SK-N-SH (cell line): ENCODE measurements at regions not wholly inside any gene's neighbourhood (a gene's known extent, or its start where the extent isn't known, plus 50 kb on each side); places are given as distances from the start of the nearest gene placed in this dataset.

ENCODE experiments used
- CTCF ChIA-PET: fragments of 300-600, 350-600 bp; formaldehyde crosslinking; extraction: SDS; loops from one replicate; lab custom pipeline; 2021; lab: Yijun Ruan, JAX
- POLR2A ChIA-PET: fragments of 350-600 bp; sonication (Branson Sonifier 250); formaldehyde crosslinking; extraction: SDS; loops from one replicate; lab custom pipeline; 2020; ENCODE audit warnings: antibody characterized with exemption, inconsistent platforms; lab: Yijun Ruan, JAX
- DNase-seq: peaks from one replicate; pipeline ENCODE4 v3.0.0; 2012
- H2AFZ ChIP-seq: fragments of 200-600 bp; sonication (generic); 2 replicates; pipeline ENCODE4 v1.8.1; 2016; ENCODE audit warnings: antibody characterized with exemption, mild to moderate bottlenecking, low read depth
- H3F3A ChIP-seq: fragments of 200-600 bp; sonication (generic); replicated peaks from 2 replicates; pipeline ENCODE3; 2016; ENCODE audit warnings: antibody characterized with exemption, mild to moderate bottlenecking; ENCODE audit not compliant: insufficient read depth
- H3K27ac ChIP-seq, 2 experiments: fragments of 200-500 bp in 1 of 2; fragments of 200-600 bp in 1 of 2; sonication (Bioruptor generic) in 1 of 2; sonication (generic), shearing (Covaris generic) in 1 of 2; 2 replicates each; pipeline versions ENCODE4 v1.5.1 to v1.6.1; 2014 to 2016; ENCODE audit warnings: low read depth in 2 of 2, inconsistent platforms in 1 of 2, low read length in 1 of 2, mild to moderate bottlenecking in 1 of 2, mixed read lengths in 1 of 2
- H3K27me3 ChIP-seq: fragments of 200-600 bp; sonication (generic), shearing (Covaris generic); 2 replicates; pipeline ENCODE4 v1.6.1; 2016; ENCODE audit warnings: mixed run types; ENCODE audit not compliant: insufficient read depth
- H3K36me3 ChIP-seq, 2 experiments: fragments of 200-500 bp in 1 of 2; fragments of 200-600 bp in 1 of 2; sonication (Bioruptor generic) in 1 of 2; sonication (generic) in 1 of 2; replicated peaks in 1 of 2; 2 replicates each; pipeline versions ENCODE3 to v1.5.1; 2014 to 2016; ENCODE audit warnings: low read length in 1 of 2, mild to moderate bottlenecking in 1 of 2; ENCODE audit not compliant: insufficient read depth in 2 of 2, control insufficient read depth in 1 of 2
- H3K4me1 ChIP-seq, 2 experiments: fragments of 200-500 bp in 1 of 2; fragments of 200-600 bp in 1 of 2; sonication (Bioruptor generic) in 1 of 2; sonication (generic), shearing (Covaris generic) in 1 of 2; 2 replicates each; pipeline versions ENCODE4 v1.5.1 to v1.6.1; 2014 to 2016; ENCODE audit warnings: low read depth in 1 of 2, low read length in 1 of 2, mixed run types in 1 of 2; ENCODE audit not compliant: insufficient read depth in 2 of 2, control insufficient read depth in 1 of 2
- H3K4me2 ChIP-seq: fragments of 200-600 bp; sonication (generic), shearing (Covaris generic); 2 replicates; pipeline ENCODE4 v1.6.1; 2017; ENCODE audit warnings: mixed run types
- H3K4me3 ChIP-seq, 2 experiments: fragments of 200-500 bp in 1 of 2; fragments of 200-600 bp in 1 of 2; sonication (Bioruptor generic) in 1 of 2; sonication (generic), shearing (Covaris generic) in 1 of 2; 2 replicates each; pipeline versions ENCODE4 v1.5.1 to v1.8.1; 2014 to 2016; ENCODE audit warnings: low read depth in 2 of 2, inconsistent platforms in 1 of 2, low read length in 1 of 2, mild to moderate bottlenecking in 1 of 2, mixed read lengths in 1 of 2, moderate library complexity in 1 of 2
- H3K79me2 ChIP-seq: fragments of 200-600 bp; sonication (generic); 2 replicates; pipeline ENCODE4 v1.8.1; 2017; ENCODE audit warnings: mild to moderate bottlenecking; ENCODE audit not compliant: insufficient read depth
- H3K9ac ChIP-seq: fragments of 200-600 bp; sonication (generic); 2 replicates; pipeline ENCODE4 v1.6.1; 2017; ENCODE audit warnings: mixed run types
- H3K9me2 ChIP-seq: fragments of 200-600 bp; sonication (generic); 2 replicates; pipeline ENCODE4 v1.6.1; 2017; ENCODE audit warnings: mixed run types
- H3K9me3 ChIP-seq: fragments of 200-600 bp; sonication (generic); 2 replicates; pipeline ENCODE4 v1.6.1; 2017; ENCODE audit warnings: mixed run types, mild to moderate bottlenecking, moderate library complexity
- H4K20me1 ChIP-seq: fragments of 200-600 bp; sonication (generic); 2 replicates; pipeline ENCODE4 v1.6.1; 2017; ENCODE audit warnings: mild to moderate bottlenecking, mixed run types; ENCODE audit not compliant: insufficient read depth
- CHD2 ChIP-seq: fragments of 150-350 bp; IDR thresholded peaks from 2 replicates; pipeline ENCODE4 v1.6.1; 2018; ENCODE audit warnings: low read length; ENCODE audit not compliant: partially characterized antibody
- CTCF ChIP-seq: fragments of 200-600 bp; sonication (generic); IDR thresholded peaks from 2 replicates; pipeline ENCODE4 v1.6.1; 2017; ENCODE audit warnings: antibody characterized with exemption, mild to moderate bottlenecking, moderate library complexity
- EP300 ChIP-seq, 2 experiments: IDR thresholded peaks; 2 replicates each; pipeline versions ENCODE4 v1.4.0 to v1.6.1; 2012; ENCODE audit warnings: borderline replicate concordance in 1 of 2, low read depth in 1 of 2, low read length in 1 of 2
- EZH2phosphoT487 ChIP-seq: fragments of 200-600 bp; sonication (generic); IDR thresholded peaks from 2 replicates; pipeline ENCODE4 v1.6.1; 2017; ENCODE audit warnings: low read depth, mixed run types, mild to moderate bottlenecking, antibody characterized with exemption, moderate library complexity, borderline replicate concordance
- GABPA ChIP-seq: IDR thresholded peaks from 2 replicates; pipeline ENCODE4 v1.4.0; 2012; ENCODE audit warnings: low read depth, mild to moderate bottlenecking
- JUND ChIP-seq: IDR thresholded peaks from 2 replicates; pipeline ENCODE4 v1.4.0; 2012
- MAX ChIP-seq: IDR thresholded peaks from 2 replicates; pipeline ENCODE4 v1.4.0; 2012; ENCODE audit warnings: low read depth
- MEF2A ChIP-seq: IDR thresholded peaks from 2 replicates; pipeline ENCODE4 v1.4.0; 2012; ENCODE audit warnings: low read depth, borderline replicate concordance
- MXI1 ChIP-seq: IDR thresholded peaks from 2 replicates; pipeline ENCODE4 v1.6.1; 2012; ENCODE audit warnings: mild to moderate bottlenecking, low read depth, low read length, improper control_type of control experiment
- PBX3 ChIP-seq: IDR thresholded peaks from 2 replicates; pipeline ENCODE4; 2012
- RAD21 ChIP-seq: IDR thresholded peaks from 2 replicates; pipeline ENCODE4 v1.6.1; 2012; ENCODE audit warnings: mild to moderate bottlenecking, low read length
- RCOR1 ChIP-seq: fragments of 150-350 bp; IDR thresholded peaks from 2 replicates; pipeline ENCODE4 v1.6.1; 2017; ENCODE audit warnings: antibody characterized with exemption, low read length
- RFX5 ChIP-seq: IDR thresholded peaks from 2 replicates; pipeline ENCODE4 v1.6.1; 2012; ENCODE audit warnings: mild to moderate bottlenecking, improper control_type of control experiment, low read length
- SIN3A ChIP-seq: IDR thresholded peaks from 2 replicates; pipeline ENCODE4 v1.6.1; 2012; ENCODE audit warnings: low read depth, mild to moderate bottlenecking, low read length, moderate library complexity, borderline replicate concordance
- TAF1 ChIP-seq: IDR thresholded peaks from 2 replicates; pipeline ENCODE4 v1.6.1; 2012; ENCODE audit warnings: low read depth, mild to moderate bottlenecking, low read length, moderate library complexity, borderline replicate concordance
- TCF12 ChIP-seq: IDR thresholded peaks from 2 replicates; pipeline ENCODE4 v1.4.0; 2012
- USF1 ChIP-seq: IDR thresholded peaks from 2 replicates; pipeline ENCODE4 v1.4.0; 2012; ENCODE audit warnings: low read depth, borderline replicate concordance
- YY1 ChIP-seq: IDR thresholded peaks from 2 replicates; pipeline ENCODE4 v1.4.0; 2012; ENCODE audit warnings: low read depth, mild to moderate bottlenecking
- WGBS: methylation state at CpG from one replicate; pipeline ENCODE4 v1.1.6; 2017; ENCODE audit warnings: low lambda C conversion rate; 5-methylcytosine and 5-hydroxymethylcytosine counted together

GRCh38 chr16:65934443-65934842 lies 432.0 kb upstream of the CDH5 start:
- POLR2A ChIA-PET: no interaction called here
- whole genome bisulfite sequencing: 81% methylated on average over 3 of the region's 3 CpGs

GRCh38 chr16:65933703-65934102 lies 432.8 kb upstream of the CDH5 start:
- Histone ChIP-seq H3K4me1 (no peaks in the 10 kb centered on the region), H3K4me2 (no peak overlapping the region), H4K20me1 (no peaks in the 10 kb centered on the region), H3K9ac (no peak overlapping the region), H2AFZ (no peak overlapping the region), H3F3A (no peaks in the 10 kb centered on the region), H3K9me2 (no peaks in the 10 kb centered on the region), H3K36me3 (no peaks in the 10 kb centered on the region), H3K27ac (no peak overlapping the region), H3K27me3 (no peaks in the 10 kb centered on the region), H3K9me3 (no peaks in the 10 kb centered on the region), H3K79me2 (no peaks in the 10 kb centered on the region), H3K4me3 (no peak overlapping the region)
- POLR2A ChIA-PET: no interaction called here
- 53% methylated on average over 4 of the region's 4 CpGs for WGBS
- no peak for DNase-seq
- CTCF ChIA-PET: no interaction called here
- TF ChIP-seq RFX5 (no peak), YY1 (no peak), SIN3A (no peak), CHD2 (no peak), GABPA (no peak), MXI1 (no peak), MAX (no peak), JUND (no peak), RCOR1 (no peak), MEF2A (no peak), TAF1 (no peak), USF1 (no peak), EP300 (IDR thresholded peaks at IDR 0.05; ENCODE audit: borderline replicate concordance in 1 of 2, low read depth in 1 of 2, low read length in 1 of 2) (no peak)

More at GRCh38 chr16:65934443-65934842, 432.0 kb upstream of the CDH5 start:
- DNase-seq: no peak
- H4K20me1 ChIP-seq: no peaks in the 10 kb centered on the region
- no peak overlapping the region for H3K27ac ChIP-seq
- H3K79me2 ChIP-seq: no peaks in the 10 kb centered on the region
- no peaks in the 10 kb centered on the region for H3F3A ChIP-seq
- no peaks in the 10 kb centered on the region for H3K4me1 ChIP-seq
- H3K4me3 ChIP-seq: no peak overlapping the region
- no peaks in the 10 kb centered on the region for H3K9me2 ChIP-seq
- no peak for TF ChIP-seq MAX
- TF ChIP-seq TCF12: no peak
- no peak for TF ChIP-seq CTCF
- no peak for TF ChIP-seq MXI1
- no peak for TF ChIP-seq PBX3
- TF ChIP-seq GABPA: no peak
- no peak for TF ChIP-seq TAF1
- TF ChIP-seq EZH2phosphoT487: no peak
- TF ChIP-seq RFX5: no peak
- TF ChIP-seq RAD21: no peak
- no peaks in the 10 kb centered on the region for H3K9me3 ChIP-seq
- H3K36me3 ChIP-seq: no peaks in the 10 kb centered on the region
- no peak overlapping the region for H3K4me2 ChIP-seq
- H3K27me3 ChIP-seq: no peaks in the 10 kb centered on the region
- no peak overlapping the region for H2AFZ ChIP-seq
- CTCF ChIA-PET: no interaction called here
- H3K9ac ChIP-seq: no peak overlapping the region
